ENCODE measurements at regions not wholly inside any gene's neighbourhood (a gene's known extent, or its start where the extent isn't known, plus 50 kb on each side); places are given as distances from the start of the nearest gene placed in this dataset.
"Not testable (repeated sequence)": the region's sequence is repeated elsewhere in the genome, so short reads cannot be mapped to it uniquely, and the experiment has no call there.

GRCh38 chr2:83997889-83998288 lies 461.2 kb downstream of the SUCLG1 start:
- no peak overlapping the region for H3K4me3 ChIP-seq (ENCODE audit: low read depth, low read length)
- DNase-seq (ENCODE audit: low read depth): no peak
- TF ChIP-seq, protein P1, sequence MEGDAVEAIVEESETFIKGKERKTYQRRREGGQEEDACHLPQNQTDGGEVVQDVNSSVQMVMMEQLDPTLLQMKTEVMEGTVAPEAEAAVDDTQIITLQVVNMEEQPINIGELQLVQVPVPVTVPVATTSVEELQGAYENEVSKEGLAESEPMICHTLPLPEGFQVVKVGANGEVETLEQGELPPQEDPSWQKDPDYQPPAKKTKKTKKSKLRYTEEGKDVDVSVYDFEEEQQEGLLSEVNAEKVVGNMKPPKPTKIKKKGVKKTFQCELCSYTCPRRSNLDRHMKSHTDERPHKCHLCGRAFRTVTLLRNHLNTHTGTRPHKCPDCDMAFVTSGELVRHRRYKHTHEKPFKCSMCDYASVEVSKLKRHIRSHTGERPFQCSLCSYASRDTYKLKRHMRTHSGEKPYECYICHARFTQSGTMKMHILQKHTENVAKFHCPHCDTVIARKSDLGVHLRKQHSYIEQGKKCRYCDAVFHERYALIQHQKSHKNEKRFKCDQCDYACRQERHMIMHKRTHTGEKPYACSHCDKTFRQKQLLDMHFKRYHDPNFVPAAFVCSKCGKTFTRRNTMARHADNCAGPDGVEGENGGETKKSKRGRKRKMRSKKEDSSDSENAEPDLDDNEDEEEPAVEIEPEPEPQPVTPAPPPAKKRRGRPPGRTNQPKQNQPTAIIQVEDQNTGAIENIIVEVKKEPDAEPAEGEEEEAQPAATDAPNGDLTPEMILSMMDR (IDR thresholded peaks at IDR 0.05; ENCODE audit: control insufficient read depth, extremely low read depth, insufficient read depth): no peak

GRCh38 chr2:83994633-83995179 lies 464.4 kb downstream of the SUCLG1 start:
- H3K4me3 ChIP-seq (ENCODE audit: low read depth, low read length): no peak overlapping the region
- no peak for DNase-seq (ENCODE audit: low read depth)
- TF ChIP-seq, protein P1 (IDR thresholded peaks at IDR 0.05; ENCODE audit: control insufficient read depth, extremely low read depth, insufficient read depth): no peak

DNA sequence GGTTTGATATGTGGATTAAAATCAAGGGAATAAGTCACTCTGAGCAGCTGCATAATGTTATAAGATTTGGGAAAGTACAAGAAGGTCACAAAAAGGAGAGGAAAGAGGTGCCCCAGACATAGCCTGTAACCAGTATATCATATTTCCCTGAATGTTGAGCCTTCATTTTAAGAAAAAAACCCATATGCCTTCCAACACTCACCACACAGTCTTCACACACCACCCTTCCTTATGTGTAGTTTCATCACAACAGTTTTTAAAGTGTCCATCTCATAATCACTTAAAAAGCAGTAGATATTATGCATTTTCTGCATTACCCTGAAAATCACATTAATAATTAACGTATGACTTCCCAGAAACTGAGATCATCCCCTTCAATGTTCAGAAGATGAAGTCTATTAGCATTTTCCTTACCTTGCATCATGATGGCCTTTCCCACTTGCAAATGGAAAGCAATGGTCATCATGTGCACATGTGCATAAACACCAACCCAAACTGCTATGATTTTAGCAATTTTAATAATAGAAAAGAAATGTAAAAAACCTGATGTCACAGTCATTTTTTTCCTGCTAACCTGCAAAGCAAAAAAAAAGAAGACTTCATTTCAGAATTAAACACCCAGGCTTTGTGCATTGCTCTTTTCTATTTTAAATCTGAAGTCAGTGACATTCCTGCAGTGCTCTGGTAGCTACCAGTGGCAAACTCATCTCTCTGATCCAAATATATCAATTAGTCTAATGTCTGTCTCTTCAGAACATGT lies 465.0 kb downstream of the SUCLG1 start:
- TF ChIP-seq, protein P1 (IDR thresholded peaks at IDR 0.05; ENCODE audit: control insufficient read depth, extremely low read depth, insufficient read depth): no peak
- no peak overlapping the region for H3K4me3 ChIP-seq (ENCODE audit: low read depth, low read length)
- no peak for DNase-seq (ENCODE audit: low read depth)

GRCh38 chr2:83991992-83992391 lies 467.1 kb downstream of the SUCLG1 start:
- DNase-seq (ENCODE audit: low read depth): no peak

DNA sequence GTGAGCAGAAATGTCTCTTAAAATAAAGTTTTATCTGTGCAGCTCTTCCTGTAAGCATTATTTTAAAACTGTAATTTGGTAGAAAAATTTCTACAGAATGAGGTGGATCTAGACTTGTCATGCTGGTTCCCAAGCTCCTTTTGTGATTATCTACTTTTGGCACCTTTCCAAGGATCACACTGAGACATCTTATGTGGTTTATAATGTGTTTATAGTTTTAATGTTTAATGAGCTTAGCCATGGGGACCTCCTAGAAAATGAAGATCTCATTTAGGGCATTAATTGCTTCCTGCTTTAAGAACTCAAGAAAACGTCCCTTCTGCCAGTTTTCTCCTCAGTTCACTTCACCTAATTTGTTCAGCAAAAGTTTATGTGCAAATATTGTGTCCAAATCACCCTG lies 468.4 kb downstream of the SUCLG1 start:
- TF ChIP-seq, protein P1 (IDR thresholded peaks at IDR 0.05; ENCODE audit: control insufficient read depth, extremely low read depth, insufficient read depth): no peak
- no peak for DNase-seq (ENCODE audit: low read depth)
- no peak overlapping the region for H3K4me3 ChIP-seq (ENCODE audit: low read depth, low read length)

More at GRCh38 chr2:83991992-83992391, 467.1 kb downstream of the SUCLG1 start:
- no peak overlapping the region for H3K4me3 ChIP-seq (ENCODE audit: low read depth, low read length)
- TF ChIP-seq, protein P1 (IDR thresholded peaks at IDR 0.05; ENCODE audit: control insufficient read depth, extremely low read depth, insufficient read depth): no peak

DNA sequence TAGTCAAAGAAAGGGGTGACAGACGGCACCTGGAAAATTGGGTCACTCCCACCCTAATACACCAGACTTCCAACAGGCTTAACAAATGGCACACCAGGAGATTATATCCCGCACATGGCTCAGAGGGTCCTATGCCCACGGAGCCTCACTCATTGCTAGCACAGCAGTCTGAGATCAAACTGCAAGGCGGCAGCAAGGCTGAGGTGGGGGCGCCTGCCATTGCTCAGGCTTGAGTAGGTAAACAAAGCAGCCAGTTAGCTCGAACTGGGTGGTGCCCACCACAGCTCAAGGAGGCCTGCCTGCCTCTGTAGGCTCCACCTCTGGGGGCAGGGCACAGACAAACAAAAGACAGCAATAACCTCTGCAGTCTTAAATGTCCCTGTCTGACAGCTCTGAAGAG lies 482.5 kb downstream of the SUCLG1 start:
- not testable (repeated sequence) for H3K4me3 ChIP-seq (ENCODE audit: low read depth, low read length); DNase-seq (ENCODE audit: low read depth)

DNA sequence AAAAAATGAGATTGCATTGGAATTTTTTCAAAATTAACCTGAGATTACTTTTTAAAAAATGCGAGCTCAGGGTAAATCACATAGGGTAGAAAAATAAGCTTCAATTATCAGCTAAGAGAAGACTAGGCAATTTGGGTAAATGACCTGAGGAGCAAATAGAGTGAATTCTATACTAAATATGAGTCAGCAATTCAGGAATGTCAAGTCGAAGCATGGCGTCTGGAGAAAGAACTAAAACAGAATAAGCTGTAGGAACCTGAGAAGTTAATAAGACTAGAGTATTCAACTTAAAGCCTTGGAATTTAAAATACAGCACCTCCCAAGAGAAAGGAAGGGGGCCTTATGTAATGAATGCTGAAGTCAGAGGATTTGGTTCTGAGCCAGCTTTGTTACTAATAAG lies 487.0 kb downstream of the SUCLG1 start:
- no peak for DNase-seq (ENCODE audit: low read depth)
- H3K4me3 ChIP-seq (ENCODE audit: low read depth, low read length): no peak overlapping the region
- TF ChIP-seq, protein P1 (IDR thresholded peaks at IDR 0.05; ENCODE audit: control insufficient read depth, extremely low read depth, insufficient read depth): no peak
